Mucosa of stomach (tissue), 1 donor: ENCODE measurements at regions not wholly inside any gene's neighbourhood (a gene's known extent, or its start where the extent isn't known, plus 50 kb on each side); places are given as distances from the start of the nearest gene placed in this dataset.

Experiments used
- H3K27me3 ChIP-seq: one replicate; pipeline ENCODE4 v1.7.0; 2013; ENCODE audit warnings: mild to moderate bottlenecking, low read length; ENCODE audit not compliant: control insufficient read depth, insufficient read depth
- H3K36me3 ChIP-seq: one replicate; pipeline ENCODE4 v1.7.0; 2013; ENCODE audit warnings: low read length; ENCODE audit not compliant: control insufficient read depth, insufficient read depth
- H3K4me1 ChIP-seq: one replicate; pipeline ENCODE4 v1.7.0; 2013; ENCODE audit warnings: mild to moderate bottlenecking, low read length; ENCODE audit not compliant: control insufficient read depth, insufficient read depth
- H3K4me3 ChIP-seq: one replicate; pipeline ENCODE4 v1.7.0; 2013; ENCODE audit warnings: low read length
- H3K9ac ChIP-seq: one replicate; pipeline ENCODE4 v1.7.0; 2013; ENCODE audit warnings: mild to moderate bottlenecking, low read length, moderate library complexity
- H3K9me3 ChIP-seq: one replicate; pipeline ENCODE4 v1.7.0; 2013; ENCODE audit warnings: mild to moderate bottlenecking, low read length, moderate library complexity; ENCODE audit not compliant: control insufficient read depth
- donor health status: Pancreatic carcinoma.

- H3K4me3 ChIP-seq, result no peak overlapping the region
- H3K9ac ChIP-seq, result no peak overlapping the region
- H3K36me3 ChIP-seq, result no peaks in the 10 kb centered on the region
- no peaks in the 10 kb centered on the region for H3K4me1 ChIP-seq
- no peaks in the 10 kb centered on the region for H3K27me3 ChIP-seq
- no peaks in the 10 kb centered on the region for H3K9me3 ChIP-seq
Measured at GRCh38 chr2:16494836-16495508, 170.7 kb downstream of the CYRIA start.

GRCh38 chr2:16493788-16494187, 171.8 kb downstream of the CYRIA start:
- Histone ChIP-seq H3K4me3 (no peak overlapping the region), H3K9ac (no peak overlapping the region), H3K9me3 (no peaks in the 10 kb centered on the region), H3K27me3 (no peaks in the 10 kb centered on the region), H3K36me3 (no peaks in the 10 kb centered on the region), H3K4me1 (no peaks in the 10 kb centered on the region)

- no peaks in the 10 kb centered on the region for H3K4me1 ChIP-seq
- H3K9ac ChIP-seq, result no peak overlapping the region
- no peaks in the 10 kb centered on the region for H3K36me3 ChIP-seq
- H3K4me3 ChIP-seq, result no peak overlapping the region
- no peaks in the 10 kb centered on the region for H3K9me3 ChIP-seq
- H3K27me3 ChIP-seq, result no peaks in the 10 kb centered on the region
Measured at GRCh38 chr2:16487686-16488085, 177.9 kb downstream of the CYRIA start.

GRCh38 chr2:16485251-16485650, 180.4 kb downstream of the CYRIA start:
- Histone ChIP-seq H3K4me3 (no peak overlapping the region), H3K27me3 (no peaks in the 10 kb centered on the region), H3K4me1 (no peaks in the 10 kb centered on the region), H3K36me3 (no peaks in the 10 kb centered on the region), H3K9me3 (no peaks in the 10 kb centered on the region), H3K9ac (no peak overlapping the region)

GRCh38 chr2:16482460-16482859, 183.2 kb downstream of the CYRIA start:
- Histone ChIP-seq H3K9ac (no peak overlapping the region), H3K9me3 (no peaks in the 10 kb centered on the region), H3K27me3 (no peaks in the 10 kb centered on the region), H3K4me1 (no peaks in the 10 kb centered on the region), H3K4me3 (no peak overlapping the region), H3K36me3 (no peaks in the 10 kb centered on the region)

GRCh38 chr2:16481351-16481750, 184.3 kb downstream of the CYRIA start:
- Histone ChIP-seq H3K4me3 (no peak overlapping the region), H3K9ac (no peak overlapping the region), H3K9me3 (no peaks in the 10 kb centered on the region), H3K27me3 (no peaks in the 10 kb centered on the region), H3K36me3 (no peaks in the 10 kb centered on the region), H3K4me1 (no peaks in the 10 kb centered on the region)

- Histone ChIP-seq H3K9me3 (no peaks in the 10 kb centered on the region), H3K36me3 (no peaks in the 10 kb centered on the region), H3K4me1 (no peaks in the 10 kb centered on the region), H3K4me3 (no peak overlapping the region), H3K27me3 (no peaks in the 10 kb centered on the region), H3K9ac (no peak overlapping the region)
Measured at GRCh38 chr2:16479721-16480120, 185.9 kb downstream of the CYRIA start.

GRCh38 chr2:16478434-16479210, 187.0 kb downstream of the CYRIA start:
- Histone ChIP-seq H3K4me3 (no peak overlapping the region), H3K27me3 (no peaks in the 10 kb centered on the region), H3K9me3 (no peaks in the 10 kb centered on the region), H3K4me1 (no peaks in the 10 kb centered on the region), H3K9ac (no peak overlapping the region), H3K36me3 (no peaks in the 10 kb centered on the region)

- Histone ChIP-seq H3K4me1 (no peaks in the 10 kb centered on the region), H3K4me3 (no peak overlapping the region), H3K9me3 (no peaks in the 10 kb centered on the region), H3K9ac (no peak overlapping the region), H3K36me3 (no peaks in the 10 kb centered on the region), H3K27me3 (no peaks in the 10 kb centered on the region)
Measured at GRCh38 chr2:16477648-16478047, 188.0 kb downstream of the CYRIA start.

- Histone ChIP-seq H3K4me3 (no peak overlapping the region), H3K4me1 (no peaks in the 10 kb centered on the region), H3K9ac (no peak overlapping the region), H3K36me3 (no peaks in the 10 kb centered on the region), H3K27me3 (no peaks in the 10 kb centered on the region), H3K9me3 (no peaks in the 10 kb centered on the region)
Measured at GRCh38 chr2:16476866-16477265, 188.8 kb downstream of the CYRIA start.

- no peak overlapping the region for H3K9ac ChIP-seq
- no peak overlapping the region for H3K4me3 ChIP-seq
- no peaks in the 10 kb centered on the region for H3K36me3 ChIP-seq
- H3K4me1 ChIP-seq, result no peaks in the 10 kb centered on the region
- H3K9me3 ChIP-seq, result no peaks in the 10 kb centered on the region
- H3K27me3 ChIP-seq, result no peaks in the 10 kb centered on the region
Measured at GRCh38 chr2:16475986-16476567, 189.6 kb downstream of the CYRIA start.

- H3K9ac ChIP-seq, result no peak overlapping the region
- no peaks in the 10 kb centered on the region for H3K36me3 ChIP-seq
- H3K27me3 ChIP-seq, result no peaks in the 10 kb centered on the region
- H3K9me3 ChIP-seq, result no peaks in the 10 kb centered on the region
- no peak overlapping the region for H3K4me3 ChIP-seq
- H3K4me1 ChIP-seq, result no peaks in the 10 kb centered on the region
Measured at GRCh38 chr2:16475586-16475985, 190.0 kb downstream of the CYRIA start.
